ENCODE measurements at regions not wholly inside any gene's neighbourhood (a gene's known extent, or its start where the extent isn't known, plus 50 kb on each side); places are given as distances from the start of the nearest gene placed in this dataset.

- TF ChIP-seq CTCF (conservative IDR thresholded peaks at IDR 0.05; ENCODE audit: low read depth, low read length) (no peak), EZH2 (IDR thresholded peaks at IDR 0.05; ENCODE audit: borderline replicate concordance, low read depth, low read length, poor library complexity, severe bottlenecking) (no peak)
Measured at GRCh38 chr11:105328061-105328460, 188.5 kb upstream of the CARD18 start.

Data from A673 (cell line).